ENCODE measurements at regions not wholly inside any gene's neighbourhood (a gene's known extent, or its start where the extent isn't known, plus 50 kb on each side); places are given as distances from the start of the nearest gene placed in this dataset.
"Not testable (repeated sequence)": the region's sequence is repeated elsewhere in the genome, so short reads cannot be mapped to it uniquely, and the experiment has no call there.

- CTCF ChIA-PET, result no interaction called here
- no peaks in the 10 kb centered on the region for H3K27me3 Mint-ChIP-seq
These were observed 327.0 kb upstream of the PCDH9 start for GRCh38 chr13:67557118-67557517.

GRCh38 chr13:67554746-67555452 is 324.8 kb upstream of the PCDH9 start:
- CTCF ChIA-PET, result no interaction called here
- no peaks in the 10 kb centered on the region for H3K36me3 Mint-ChIP-seq
- H3K27ac Mint-ChIP-seq, result no peak overlapping the region

More at GRCh38 chr13:67557118-67557517, 327.0 kb upstream of the PCDH9 start:
- H3K27ac Mint-ChIP-seq, result no peak overlapping the region
- no peaks in the 10 kb centered on the region for H3K4me1 Mint-ChIP-seq
- DNase-seq, result no peak
- ATAC-seq, result no peak
- H3K36me3 Mint-ChIP-seq, result no peaks in the 10 kb centered on the region
- H3K9me3 Mint-ChIP-seq (ENCODE audit: low read depth), result peaks cover 14% of the 10 kb centered on the region
- H3K4me3 Mint-ChIP-seq, result no peak overlapping the region

GRCh38 chr13:67554286-67554685 is 324.1 kb upstream of the PCDH9 start:
- CTCF ChIA-PET, result no interaction called here
- no peaks in the 10 kb centered on the region for H3K27me3 Mint-ChIP-seq
- DNase-seq (no peak), ATAC-seq (no peak)
- no peak overlapping the region for H3K4me3 Mint-ChIP-seq
- H3K4me1 Mint-ChIP-seq, result no peaks in the 10 kb centered on the region
- peaks cover 13% of the 10 kb centered on the region for H3K9me3 Mint-ChIP-seq (ENCODE audit: low read depth)
- H3K27ac Mint-ChIP-seq, result no peak overlapping the region
- no peaks in the 10 kb centered on the region for H3K36me3 Mint-ChIP-seq

More at GRCh38 chr13:67554746-67555452, 324.8 kb upstream of the PCDH9 start:
- ATAC-seq (no peak), DNase-seq (no peak)
- no peak overlapping the region for H3K4me3 Mint-ChIP-seq
- no peaks in the 10 kb centered on the region for H3K27me3 Mint-ChIP-seq
- no peaks in the 10 kb centered on the region for H3K4me1 Mint-ChIP-seq
- H3K9me3 Mint-ChIP-seq (ENCODE audit: low read depth), result peaks cover 13% of the 10 kb centered on the region

- no peak for ATAC-seq
- Mint-ChIP-seq H3K9me3 (ENCODE audit: low read depth) (peaks cover 2% of the 10 kb centered on the region), H3K36me3 (no peaks in the 10 kb centered on the region), H3K4me1 (no peaks in the 10 kb centered on the region), H3K27me3 (no peaks in the 10 kb centered on the region), H3K4me3 (no peak overlapping the region), H3K27ac (no peak overlapping the region)
- DNase-seq, result no peak
- CTCF ChIA-PET, result no interaction called here
These were observed 319.2 kb upstream of the PCDH9 start for GRCh38 chr13:67549331-67549730.

GRCh38 chr13:67538906-67539305 is 308.8 kb upstream of the PCDH9 start:
- CTCF ChIA-PET, result no interaction called here
- H3K9me3 Mint-ChIP-seq (ENCODE audit: low read depth), result peaks cover 6% of the 10 kb centered on the region
- no peaks in the 10 kb centered on the region for H3K36me3 Mint-ChIP-seq
- ATAC-seq, result no peak
- no peak for DNase-seq
- H3K4me3 Mint-ChIP-seq, result no peak overlapping the region
- no peaks in the 10 kb centered on the region for H3K27me3 Mint-ChIP-seq
- H3K27ac Mint-ChIP-seq, result no peak overlapping the region
- H3K4me1 Mint-ChIP-seq, result no peaks in the 10 kb centered on the region

- H3K36me3 Mint-ChIP-seq, result no peaks in the 10 kb centered on the region
- H3K4me1 Mint-ChIP-seq, result no peaks in the 10 kb centered on the region
- H3K27ac Mint-ChIP-seq, result no peak overlapping the region
- no peaks in the 10 kb centered on the region for H3K27me3 Mint-ChIP-seq
- DNase-seq (no peak), ATAC-seq (no peak)
- H3K9me3 Mint-ChIP-seq (ENCODE audit: low read depth), result peaks cover 6% of the 10 kb centered on the region
- H3K4me3 Mint-ChIP-seq, result no peak overlapping the region
- CTCF ChIA-PET, result no interaction called here
These were observed 290.8 kb upstream of the PCDH9 start for GRCh38 chr13:67520886-67521285.

GRCh38 chr13:67519356-67519755 is 289.2 kb upstream of the PCDH9 start:
- CTCF ChIA-PET, result no interaction called here
- Mint-ChIP-seq H3K9me3 (ENCODE audit: low read depth) (no peaks in the 10 kb centered on the region), H3K27ac (no peak overlapping the region), H3K36me3 (no peaks in the 10 kb centered on the region), H3K27me3 (no peaks in the 10 kb centered on the region), H3K4me3 (no peak overlapping the region), H3K4me1 (no peaks in the 10 kb centered on the region)
- DNase-seq (no peak), ATAC-seq (no peak)

- CTCF ChIA-PET, result no interaction called here
- no peak for DNase-seq
- Mint-ChIP-seq H3K4me1 (no peaks in the 10 kb centered on the region), H3K4me3 (no peak overlapping the region), H3K27ac (no peak overlapping the region), H3K27me3 (no peaks in the 10 kb centered on the region), H3K36me3 (no peaks in the 10 kb centered on the region), H3K9me3 (ENCODE audit: low read depth) (no peaks in the 10 kb centered on the region)
- no peak for ATAC-seq
These were observed 288.6 kb upstream of the PCDH9 start for GRCh38 chr13:67518785-67519184.

GRCh38 chr13:67515895-67516294 is 285.8 kb upstream of the PCDH9 start:
- CTCF ChIA-PET, result no interaction called here

GRCh38 chr13:67509018-67509417 is 278.9 kb upstream of the PCDH9 start:
- Mint-ChIP-seq H3K4me3 (no peak overlapping the region), H3K36me3 (no peaks in the 10 kb centered on the region), H3K27me3 (no peaks in the 10 kb centered on the region), H3K9me3 (ENCODE audit: low read depth) (peaks cover 5% of the 10 kb centered on the region), H3K4me1 (no peaks in the 10 kb centered on the region), H3K27ac (no peak overlapping the region)
- ATAC-seq, result no peak
- DNase-seq, result no peak
- CTCF ChIA-PET, result no interaction called here

More at GRCh38 chr13:67515895-67516294, 285.8 kb upstream of the PCDH9 start:
- ATAC-seq (no peak), DNase-seq (no peak)
- Mint-ChIP-seq H3K36me3 (no peaks in the 10 kb centered on the region), H3K9me3 (ENCODE audit: low read depth) (no peaks in the 10 kb centered on the region), H3K4me1 (no peaks in the 10 kb centered on the region), H3K4me3 (no peak overlapping the region), H3K27me3 (no peaks in the 10 kb centered on the region), H3K27ac (no peak overlapping the region)

GRCh38 chr13:67508275-67508674 is 278.1 kb upstream of the PCDH9 start:
- ATAC-seq; DNase-seq; H3K27me3 Mint-ChIP-seq; H3K4me1 Mint-ChIP-seq; H3K4me3 Mint-ChIP-seq; CTCF ChIA-PET; H3K27ac Mint-ChIP-seq; H3K9me3 Mint-ChIP-seq (ENCODE audit: low read depth); H3K36me3 Mint-ChIP-seq: not testable (repeated sequence)

GRCh38 chr13:67506407-67506806 is 276.3 kb upstream of the PCDH9 start:
- no peaks in the 10 kb centered on the region for H3K36me3 Mint-ChIP-seq
- H3K4me3 Mint-ChIP-seq, result no peak overlapping the region
- no peaks in the 10 kb centered on the region for H3K4me1 Mint-ChIP-seq
- no peak overlapping the region for H3K27ac Mint-ChIP-seq
- DNase-seq (no peak), ATAC-seq (no peak)
- H3K9me3 Mint-ChIP-seq (ENCODE audit: low read depth), result peaks cover 11% of the 10 kb centered on the region
- CTCF ChIA-PET, result no interaction called here
- no peaks in the 10 kb centered on the region for H3K27me3 Mint-ChIP-seq

- Mint-ChIP-seq H3K9me3 (ENCODE audit: low read depth) (peaks cover 11% of the 10 kb centered on the region), H3K4me1 (no peaks in the 10 kb centered on the region), H3K4me3 (no peak overlapping the region), H3K27me3 (no peaks in the 10 kb centered on the region), H3K27ac (no peak overlapping the region), H3K36me3 (no peaks in the 10 kb centered on the region)
- ATAC-seq, result no peak
- CTCF ChIA-PET, result no interaction called here
- DNase-seq, result no peak
These were observed 275.2 kb upstream of the PCDH9 start for GRCh38 chr13:67505376-67505775.

- DNase-seq (no peak), ATAC-seq (no peak)
- Mint-ChIP-seq H3K36me3 (no peaks in the 10 kb centered on the region), H3K9me3 (ENCODE audit: low read depth) (peaks cover 14% of the 10 kb centered on the region), H3K27me3 (no peaks in the 10 kb centered on the region), H3K4me3 (no peak overlapping the region), H3K4me1 (no peaks in the 10 kb centered on the region), H3K27ac (no peak overlapping the region)
- CTCF ChIA-PET, result no interaction called here
These were observed 268.8 kb upstream of the PCDH9 start for GRCh38 chr13:67498948-67499347.

GRCh38 chr13:67493835-67494234 is 263.7 kb upstream of the PCDH9 start:
- CTCF ChIA-PET, result no interaction called here
- Mint-ChIP-seq H3K4me3 (no peak overlapping the region), H3K36me3 (no peaks in the 10 kb centered on the region), H3K9me3 (ENCODE audit: low read depth) (peaks cover 3% of the 10 kb centered on the region), H3K27me3 (no peaks in the 10 kb centered on the region), H3K27ac (no peak overlapping the region), H3K4me1 (no peaks in the 10 kb centered on the region)
- DNase-seq, result no peak
- no peak for ATAC-seq

Data from activated CD8-positive, alpha-beta memory T cell treated with anti-CD3 and anti-CD28 coated beads, Interleukin-2, amount 10 ng/mL, durations not matched to agents 7 days and 5 days (primary cell).